Vagina (tissue), 2 donors: ENCODE measurements at regions not wholly inside any gene's neighbourhood (a gene's known extent, or its start where the extent isn't known, plus 50 kb on each side); places are given as distances from the start of the nearest gene placed in this dataset.
A peak's percentile ranks its signal among the peaks of the same experiment; 100 is the strongest.

Source experiments
- DNase-seq, 2 donors: peaks; one replicate each; pipeline ENCODE4 v3.0.0-alpha.2; 2017; ENCODE audit errors: extremely low spot score in 2 of 2
- H3K27ac ChIP-seq: fragments of 200-600 bp; sonication (generic); one replicate; pipeline ENCODE4 v1.5.1; 2019
- H3K27me3 ChIP-seq: fragments of 200-600 bp; sonication (generic); one replicate; pipeline ENCODE4 v1.5.1; 2019
- H3K36me3 ChIP-seq, 2 donors: fragments of 200-600 bp; sonication (generic); one replicate each; pipeline ENCODE4 v1.5.1; 2017 to 2019
- H3K4me1 ChIP-seq: fragments of 200-600 bp; sonication (generic); one replicate; pipeline ENCODE4 v1.5.1; 2019
- H3K4me3 ChIP-seq, 2 donors: fragments of 200-600 bp; sonication (generic); 1 replicate in 1 of 2; 2 replicates in 1 of 2; pipeline ENCODE4 v1.5.1; 2016 to 2019
- H3K9me3 ChIP-seq: fragments of 200-600 bp; sonication (generic); one replicate; pipeline ENCODE4 v1.5.1; 2019
- POLR2A ChIP-seq, 2 donors: fragments of 450-650 bp; IDR thresholded peaks; one replicate each; pipeline ENCODE4 v1.6.1; 2017; ENCODE audit warnings: antibody characterized with exemption in 2 of 2, mild to moderate bottlenecking in 2 of 2, moderate library complexity in 2 of 2
- POLR2AphosphoS5 ChIP-seq, 2 donors: sonication (generic); formaldehyde crosslinking; IDR thresholded peaks; one replicate each; pipeline ENCODE4 v1.9.0; 2017; ENCODE audit warnings: antibody characterized with exemption in 2 of 2, mild to moderate bottlenecking in 2 of 2, low read depth in 1 of 2; ENCODE audit not compliant: insufficient read depth in 1 of 2
- intact Hi-C: fragments of 100-400 bp; cut with DNase I; formaldehyde crosslinking; loops from one replicate; pipeline ENCODE4 v1.15.1; 2023
- TF ChIP-seq, protein P1 (sequence below), 3 experiments: fragments of 450-650 bp in 2 of 3; fragments of 200-600 bp in 1 of 3; sonication (generic) in 1 of 3; IDR thresholded peaks; one replicate each; pipeline ENCODE4 v1.5.1; 2017 to 2019; ENCODE audit warnings: antibody characterized with exemption in 3 of 3, mild to moderate bottlenecking in 2 of 3, moderate library complexity in 2 of 3

- Histone ChIP-seq H3K27me3 (no peaks in the 10 kb centered on the region), H3K4me3 (no peak overlapping the region), H3K27ac (no peak overlapping the region), H3K9me3 (no peaks in the 10 kb centered on the region), H3K36me3 (no peaks in the 10 kb centered on the region), H3K4me1 (no peaks in the 10 kb centered on the region)
- DNase-seq, result no peak
- intact Hi-C loops, result no loop called here
- no peak for TF ChIP-seq POLR2A (IDR thresholded peaks at IDR 0.05)
- no peak for TF ChIP-seq POLR2AphosphoS5 (IDR thresholded peaks at IDR 0.05; ENCODE audit: insufficient read depth in 1 of 2, low read depth in 1 of 2)
- TF ChIP-seq, protein P1, sequence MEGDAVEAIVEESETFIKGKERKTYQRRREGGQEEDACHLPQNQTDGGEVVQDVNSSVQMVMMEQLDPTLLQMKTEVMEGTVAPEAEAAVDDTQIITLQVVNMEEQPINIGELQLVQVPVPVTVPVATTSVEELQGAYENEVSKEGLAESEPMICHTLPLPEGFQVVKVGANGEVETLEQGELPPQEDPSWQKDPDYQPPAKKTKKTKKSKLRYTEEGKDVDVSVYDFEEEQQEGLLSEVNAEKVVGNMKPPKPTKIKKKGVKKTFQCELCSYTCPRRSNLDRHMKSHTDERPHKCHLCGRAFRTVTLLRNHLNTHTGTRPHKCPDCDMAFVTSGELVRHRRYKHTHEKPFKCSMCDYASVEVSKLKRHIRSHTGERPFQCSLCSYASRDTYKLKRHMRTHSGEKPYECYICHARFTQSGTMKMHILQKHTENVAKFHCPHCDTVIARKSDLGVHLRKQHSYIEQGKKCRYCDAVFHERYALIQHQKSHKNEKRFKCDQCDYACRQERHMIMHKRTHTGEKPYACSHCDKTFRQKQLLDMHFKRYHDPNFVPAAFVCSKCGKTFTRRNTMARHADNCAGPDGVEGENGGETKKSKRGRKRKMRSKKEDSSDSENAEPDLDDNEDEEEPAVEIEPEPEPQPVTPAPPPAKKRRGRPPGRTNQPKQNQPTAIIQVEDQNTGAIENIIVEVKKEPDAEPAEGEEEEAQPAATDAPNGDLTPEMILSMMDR (IDR thresholded peaks at IDR 0.05), result peak in 1 of 3 experiments; percentile 11
Measured at GRCh38 chr1:79259390-79260336, 253.1 kb upstream of the ADGRL4 start.

DNA sequence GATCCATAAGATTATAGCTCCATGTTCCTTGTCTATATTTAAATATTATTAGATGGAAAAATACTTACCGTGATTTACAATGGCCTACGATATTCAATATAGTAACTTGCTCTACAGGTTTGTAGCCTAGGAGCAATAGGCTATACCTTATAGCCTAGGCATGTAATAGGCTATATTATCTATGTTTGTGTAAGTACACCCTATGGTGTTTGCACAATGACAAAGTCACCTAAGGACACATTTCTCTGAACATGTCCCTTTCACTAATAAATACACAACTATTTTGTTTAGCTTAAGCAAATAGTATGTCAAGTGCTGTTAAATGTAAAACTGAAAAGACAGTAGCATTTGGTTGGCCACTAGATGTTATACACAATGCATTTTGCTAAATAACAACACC lies 248.9 kb upstream of the ADGRL4 start:
- H3K9me3 ChIP-seq, result no peaks in the 10 kb centered on the region
- H3K27ac ChIP-seq, result no peak overlapping the region
- DNase-seq, result no peak
- no peak overlapping the region for H3K4me3 ChIP-seq
- no peaks in the 10 kb centered on the region for H3K4me1 ChIP-seq
- H3K36me3 ChIP-seq, result no peaks in the 10 kb centered on the region
- TF ChIP-seq, protein P1 (IDR thresholded peaks at IDR 0.05), result no peak
- no peak for TF ChIP-seq POLR2AphosphoS5 (IDR thresholded peaks at IDR 0.05; ENCODE audit: insufficient read depth in 1 of 2, low read depth in 1 of 2)
- no peaks in the 10 kb centered on the region for H3K27me3 ChIP-seq
- intact Hi-C loops, result no loop called here

DNA sequence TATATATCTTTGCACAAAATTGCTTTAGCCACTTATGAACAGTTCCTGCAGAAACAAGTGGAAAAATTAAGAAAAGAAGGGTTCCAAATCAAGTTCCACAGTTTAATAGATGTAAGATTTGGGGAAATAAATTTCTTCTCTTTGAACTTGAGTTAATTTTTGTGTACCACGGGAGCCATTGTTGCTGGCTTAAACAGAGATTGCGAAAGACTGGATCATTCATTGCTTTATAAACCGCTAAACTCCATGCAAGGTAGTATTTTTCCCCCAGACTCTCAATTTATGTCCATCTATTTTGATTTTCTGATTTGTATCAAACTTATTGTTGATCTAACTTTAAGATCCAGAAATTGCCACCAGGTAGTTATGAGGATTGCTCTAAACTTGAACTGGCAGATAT lies 246.1 kb upstream of the ADGRL4 start:
- no peak overlapping the region for H3K27ac ChIP-seq
- H3K4me3 ChIP-seq, result no peak overlapping the region
- intact Hi-C loops, result no loop called here
- no peak for TF ChIP-seq POLR2A (IDR thresholded peaks at IDR 0.05)
- TF ChIP-seq POLR2AphosphoS5 (IDR thresholded peaks at IDR 0.05; ENCODE audit: insufficient read depth in 1 of 2, low read depth in 1 of 2), result no peak
- TF ChIP-seq, protein P1 (IDR thresholded peaks at IDR 0.05), result no peak
- H3K4me1 ChIP-seq, result no peaks in the 10 kb centered on the region
- H3K9me3 ChIP-seq, result no peaks in the 10 kb centered on the region
- H3K36me3 ChIP-seq, result no peaks in the 10 kb centered on the region
- H3K27me3 ChIP-seq, result no peaks in the 10 kb centered on the region
- DNase-seq, result no peak

GRCh38 chr1:79239840-79240239 lies 233.3 kb upstream of the ADGRL4 start:
- Histone ChIP-seq H3K36me3 (no peaks in the 10 kb centered on the region), H3K4me3 (no peak overlapping the region), H3K9me3 (no peaks in the 10 kb centered on the region), H3K4me1 (no peaks in the 10 kb centered on the region), H3K27ac (no peak overlapping the region), H3K27me3 (no peaks in the 10 kb centered on the region)
- intact Hi-C loops, result no loop called here
- TF ChIP-seq, protein P1 (IDR thresholded peaks at IDR 0.05), result no peak
- TF ChIP-seq POLR2A (IDR thresholded peaks at IDR 0.05), result no peak
- no peak for TF ChIP-seq POLR2AphosphoS5 (IDR thresholded peaks at IDR 0.05; ENCODE audit: insufficient read depth in 1 of 2, low read depth in 1 of 2)
- DNase-seq, result no peak
